Endothelial cell of hepatic sinusoid (primary cell): ENCODE measurements at regions not wholly inside any gene's neighbourhood (a gene's known extent, or its start where the extent isn't known, plus 50 kb on each side); places are given as distances from the start of the nearest gene placed in this dataset.
"Not testable (repeated sequence)": the region's sequence is repeated elsewhere in the genome, so short reads cannot be mapped to it uniquely, and the experiment has no call there.

Experiments
- in situ Hi-C: cut with HindIII; loops from 2 replicates; pipeline ENCODE4 v1.10.0; 2017; ENCODE audit warnings: low sequenced_read_pairs

DNA sequence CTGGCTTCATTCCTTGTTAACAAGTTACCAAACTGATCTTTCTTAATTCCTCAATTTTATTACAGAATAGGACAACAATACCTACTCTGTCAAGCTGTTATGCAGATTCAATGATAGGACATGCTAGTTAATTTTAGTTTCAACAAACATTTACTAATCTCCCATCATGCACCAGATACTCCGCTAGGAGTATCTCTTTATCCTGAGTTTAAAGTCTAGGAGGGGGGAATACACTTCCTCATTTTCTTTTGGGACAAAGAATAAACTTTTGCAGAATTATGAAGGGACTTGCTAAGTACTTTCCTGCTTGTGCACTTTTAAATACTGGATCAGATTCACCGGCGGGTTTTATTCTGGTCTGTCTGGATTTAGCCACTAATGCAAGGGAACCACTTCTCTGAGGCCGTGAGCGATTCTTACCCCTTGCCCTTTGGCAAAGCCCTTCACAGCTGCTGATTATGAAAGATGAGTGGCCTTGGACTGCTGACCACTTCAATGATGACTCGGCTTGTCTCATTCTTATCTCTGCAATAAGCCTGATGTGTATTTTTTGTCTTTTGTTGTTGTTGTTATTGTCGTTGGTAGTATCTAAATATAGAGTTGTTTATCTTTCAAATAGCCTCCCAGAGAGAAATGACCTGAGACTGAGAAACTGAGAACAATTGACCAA, 73.9 kb downstream of the RMI1 start:
- in situ Hi-C loops = loop anchor here (5.0 kb wide), 2 partner anchors 52 to 53 kb away; no protein-coding TSS in a partner anchor

DNA sequence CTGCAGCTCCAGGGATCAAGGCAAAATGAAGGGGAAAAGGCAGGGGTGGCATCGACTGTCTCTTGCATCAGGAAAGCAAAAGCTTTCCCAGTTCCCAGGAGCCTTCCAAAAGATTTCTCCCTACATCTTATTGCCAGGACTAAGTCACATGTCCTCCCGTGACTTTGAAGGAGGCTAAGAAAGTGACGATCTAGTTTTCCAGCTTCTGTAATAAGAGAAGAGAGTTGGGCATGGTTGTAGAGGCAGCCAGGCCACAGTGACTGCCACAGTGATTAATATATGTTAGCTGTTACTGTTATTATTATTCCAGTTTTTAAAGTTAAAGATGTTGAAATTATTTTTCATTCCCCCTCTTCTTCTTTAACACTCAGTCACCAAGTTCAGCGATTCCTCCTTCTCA, 77.1 kb downstream of the RMI1 start:
- in situ Hi-C loops = loop anchor here (5.0 kb wide), 2 partner anchors 50 to 55 kb away; no protein-coding TSS in a partner anchor

DNA sequence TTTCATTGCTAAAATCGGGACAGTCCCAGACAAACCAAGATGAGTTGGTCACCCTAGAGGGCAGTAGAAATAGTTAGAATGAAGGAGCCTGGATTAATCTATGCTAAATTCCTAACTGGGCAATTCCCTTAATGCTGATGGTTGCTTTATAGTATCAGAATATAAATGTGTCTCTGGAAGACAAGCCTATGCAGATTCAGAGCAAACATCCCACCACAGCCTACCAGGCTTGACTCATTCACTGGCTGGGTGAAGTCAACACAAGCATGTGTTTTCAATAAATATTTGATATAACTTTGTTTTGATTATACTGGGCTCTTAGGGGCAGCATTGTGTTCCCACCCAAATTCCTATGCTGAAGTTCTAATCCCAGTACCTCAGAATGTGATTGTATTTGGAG, 79.3 kb downstream of the RMI1 start:
- in situ Hi-C loops = loop anchor here (5.0 kb wide), 2 partner anchors 47 to 58 kb away; no protein-coding TSS in a partner anchor

DNA sequence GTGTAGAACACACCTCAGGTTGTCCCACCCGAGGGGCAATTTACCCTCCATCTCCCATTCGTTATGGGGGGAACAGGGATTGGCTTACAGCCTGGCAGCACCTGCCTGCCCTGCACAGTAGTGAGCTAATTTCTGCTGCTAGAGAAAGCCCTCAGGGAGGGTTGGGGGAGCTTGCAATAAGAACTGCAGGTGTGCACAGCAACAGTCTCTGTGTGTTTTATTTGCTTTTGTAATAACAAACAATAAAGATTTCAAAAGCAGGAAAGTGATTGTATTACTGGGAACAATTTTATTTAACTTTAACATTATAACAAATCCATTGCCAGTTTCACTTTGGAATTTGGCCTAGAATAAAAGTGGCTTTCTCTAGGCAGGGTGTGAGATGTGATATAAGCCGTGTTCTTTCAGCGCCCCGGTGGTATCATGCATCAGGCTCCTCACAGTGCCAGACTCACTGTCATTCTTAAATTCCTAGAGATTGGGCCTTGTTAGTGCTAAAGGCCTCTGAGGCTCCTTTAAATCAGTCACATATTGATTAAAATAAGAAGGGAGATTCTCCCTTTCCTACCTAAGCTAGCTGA, 81.1 kb downstream of the RMI1 start:
- in situ Hi-C loops = no loop called here

DNA sequence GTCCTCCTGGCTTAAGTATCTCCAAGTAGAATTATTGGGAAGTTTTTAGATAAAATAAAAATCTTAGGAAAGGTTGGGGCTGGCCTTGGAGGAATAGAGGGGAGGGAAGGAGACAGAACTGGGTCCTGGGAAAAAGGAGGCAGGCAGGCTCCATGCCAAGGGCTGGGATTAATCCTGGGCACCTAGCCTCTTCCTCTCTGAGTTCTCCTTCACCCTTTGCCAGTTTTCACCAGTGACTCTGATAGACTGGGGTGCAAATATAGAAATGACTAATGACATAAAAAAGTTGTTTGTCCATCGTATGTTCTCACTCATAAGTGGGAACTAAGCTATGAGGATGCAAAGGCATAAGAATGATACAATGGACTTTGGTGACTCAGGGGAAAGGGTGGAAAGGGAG, 81.9 kb downstream of the RMI1 start:
- in situ Hi-C loops = no loop called here

DNA sequence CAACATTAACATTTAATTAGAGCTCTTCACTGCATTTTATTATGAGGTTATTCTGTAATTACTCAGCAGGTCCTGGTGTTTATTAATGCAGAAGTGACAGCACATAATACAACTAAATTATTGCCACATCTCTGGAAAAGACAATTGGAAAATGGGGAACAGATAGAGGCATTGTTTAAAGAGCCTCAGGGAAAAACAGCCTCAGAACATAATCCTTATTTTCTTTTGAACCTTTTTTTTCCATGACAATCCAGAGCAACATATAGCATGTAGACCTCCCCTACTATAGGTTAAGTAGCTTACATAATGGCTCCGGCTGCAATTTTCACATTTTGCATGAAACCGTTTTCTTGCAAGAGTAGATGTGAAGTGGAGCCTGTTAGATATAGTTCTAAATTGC, 87.2 kb downstream of the RMI1 start:
- in situ Hi-C loops = no loop called here

DNA sequence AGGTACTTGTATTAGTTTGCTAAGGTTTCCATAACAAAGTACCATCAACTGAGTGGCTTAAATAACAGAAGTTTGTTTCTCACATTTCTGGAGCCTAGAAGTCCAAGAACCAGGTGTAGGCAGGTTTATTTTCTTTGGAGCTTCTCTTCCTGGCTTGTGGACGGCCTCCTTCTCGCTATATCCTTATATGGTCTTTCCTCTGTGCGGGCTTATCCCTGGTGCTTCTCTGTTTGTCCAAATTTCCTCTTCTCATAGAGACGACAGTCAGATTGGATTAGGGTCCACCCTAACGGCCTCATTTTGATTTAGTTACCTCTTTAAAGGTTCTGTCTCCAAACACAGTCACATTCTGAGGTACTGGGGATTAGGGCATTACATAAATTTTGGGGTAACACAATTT, 88.3 kb downstream of the RMI1 start:
- in situ Hi-C loops = no loop called here

DNA sequence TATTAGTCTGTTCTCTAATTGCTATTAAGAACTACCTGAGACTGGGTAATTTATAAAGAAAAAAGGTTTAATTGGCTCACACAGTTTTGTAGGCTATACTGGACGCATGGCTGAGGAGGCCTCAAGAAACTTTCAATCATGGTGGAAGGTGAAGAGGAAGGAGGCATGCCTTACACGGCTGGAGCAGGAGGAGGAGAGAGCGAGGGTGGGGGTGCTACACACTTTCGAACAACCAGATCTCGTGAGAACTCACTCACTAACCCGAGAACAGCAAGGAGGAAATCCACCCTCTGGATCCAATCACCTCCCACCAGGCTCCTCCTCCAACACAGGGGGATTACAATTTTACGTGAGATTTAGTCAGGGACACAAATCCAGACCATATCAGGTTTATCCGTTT, 90.0 kb downstream of the RMI1 start:
- in situ Hi-C loops = no loop called here

DNA sequence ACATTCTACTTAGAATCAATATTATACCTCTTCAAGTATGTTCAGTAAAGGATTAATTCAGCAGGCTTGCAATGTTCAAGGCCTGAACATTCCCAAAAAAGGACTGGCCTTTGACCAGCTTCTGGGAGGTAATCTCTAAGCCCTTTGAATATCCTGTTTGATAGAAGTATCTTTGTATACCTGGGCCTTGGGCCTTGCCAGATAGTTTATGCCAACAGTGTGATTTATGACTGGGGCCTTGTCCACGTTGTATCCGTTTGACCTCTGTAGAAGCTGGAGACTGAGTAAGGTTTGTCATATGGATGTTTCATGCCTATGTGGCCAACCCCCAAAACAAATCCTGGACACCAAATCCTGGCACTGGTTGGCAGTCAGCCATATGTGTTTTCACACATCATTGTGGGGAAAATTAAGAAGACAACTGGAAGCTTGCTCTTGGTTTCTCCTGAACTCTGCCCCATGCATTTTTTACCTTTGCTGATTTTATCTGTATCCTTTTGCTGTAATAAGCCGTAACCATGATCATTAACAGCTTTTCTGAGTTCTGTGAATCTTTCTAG, 92.1 kb downstream of the RMI1 start:
- in situ Hi-C loops = no loop called here

DNA sequence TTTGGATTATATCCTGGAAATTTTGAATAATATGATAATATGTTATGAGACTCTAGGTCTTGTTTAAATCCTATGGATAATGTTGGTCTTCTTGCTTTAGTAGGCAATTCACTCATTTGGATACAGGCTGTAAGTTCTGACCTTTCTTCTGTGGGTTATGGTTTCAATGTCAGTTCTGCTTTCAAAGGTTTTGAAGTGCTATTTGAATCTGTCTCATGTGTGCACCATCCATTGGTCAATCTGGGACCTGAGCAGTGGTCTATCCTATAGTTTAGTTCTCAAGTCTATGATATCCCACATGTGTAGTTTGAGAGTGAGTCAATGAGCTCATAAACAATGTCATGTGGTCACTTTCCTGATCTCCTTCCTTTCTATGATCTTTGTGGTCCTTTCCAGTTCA, 94.4 kb downstream of the RMI1 start:
- in situ Hi-C loops = no loop called here

DNA sequence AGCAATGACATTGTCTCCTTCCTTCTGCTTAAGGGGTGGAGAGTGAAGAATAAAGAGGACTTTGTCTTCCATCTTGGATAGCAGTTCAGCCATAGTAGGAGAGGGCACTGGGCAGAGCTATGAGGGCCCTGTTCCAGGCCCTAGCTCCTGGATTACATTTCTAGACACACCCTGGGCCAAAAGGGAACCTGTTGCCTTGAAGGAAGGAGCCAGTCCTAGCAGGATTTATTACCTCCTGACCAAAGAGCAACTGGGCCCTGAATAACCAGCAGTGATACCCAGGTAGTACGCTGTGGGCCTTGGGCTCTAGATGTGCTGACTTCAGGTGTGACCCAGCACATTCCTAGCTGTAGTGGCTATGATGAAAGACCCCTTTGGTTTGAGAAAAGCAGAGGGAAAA, 95.8 kb downstream of the RMI1 start:
- in situ Hi-C loops = no loop called here

DNA sequence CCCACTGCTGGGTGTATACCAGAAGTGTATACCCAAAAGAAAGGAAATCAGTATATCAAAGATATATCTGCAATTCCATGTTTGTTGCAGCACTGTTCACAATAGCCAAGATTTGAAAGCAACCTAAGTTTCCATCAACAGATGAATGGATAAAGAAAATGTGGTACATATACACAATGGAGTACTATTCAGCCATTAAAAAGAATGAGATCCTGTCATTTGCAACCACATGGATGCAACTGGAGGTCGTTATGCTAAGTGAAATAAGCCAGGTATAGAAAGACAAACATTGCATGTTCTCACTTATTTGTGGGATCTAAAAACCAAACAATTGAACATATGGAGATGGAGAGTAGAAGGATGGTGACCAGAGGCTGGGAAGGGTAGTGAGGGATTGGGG, 97.2 kb downstream of the RMI1 start:
- in situ Hi-C loops = not testable (repeated sequence)

DNA sequence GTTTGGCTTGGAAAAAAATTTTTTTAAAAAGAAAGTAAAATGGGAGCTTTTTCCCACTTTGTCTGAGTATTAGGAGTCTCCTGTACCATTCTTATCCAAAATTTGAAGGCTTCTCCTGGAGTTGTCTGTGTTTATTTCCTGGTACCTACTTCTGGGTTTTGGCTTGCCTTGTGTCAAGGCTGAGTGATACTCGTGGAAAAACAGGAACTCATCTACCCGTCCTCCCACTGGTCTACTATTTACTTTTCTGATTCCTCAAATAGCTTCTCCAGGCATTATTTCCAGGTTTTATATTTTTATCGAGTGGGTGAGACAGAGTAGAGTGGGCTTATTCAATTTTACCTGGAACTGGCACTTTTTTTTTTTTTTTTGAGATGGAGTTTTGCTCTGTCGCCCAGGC, 99.4 kb downstream of the RMI1 start:
- in situ Hi-C loops = no loop called here

DNA sequence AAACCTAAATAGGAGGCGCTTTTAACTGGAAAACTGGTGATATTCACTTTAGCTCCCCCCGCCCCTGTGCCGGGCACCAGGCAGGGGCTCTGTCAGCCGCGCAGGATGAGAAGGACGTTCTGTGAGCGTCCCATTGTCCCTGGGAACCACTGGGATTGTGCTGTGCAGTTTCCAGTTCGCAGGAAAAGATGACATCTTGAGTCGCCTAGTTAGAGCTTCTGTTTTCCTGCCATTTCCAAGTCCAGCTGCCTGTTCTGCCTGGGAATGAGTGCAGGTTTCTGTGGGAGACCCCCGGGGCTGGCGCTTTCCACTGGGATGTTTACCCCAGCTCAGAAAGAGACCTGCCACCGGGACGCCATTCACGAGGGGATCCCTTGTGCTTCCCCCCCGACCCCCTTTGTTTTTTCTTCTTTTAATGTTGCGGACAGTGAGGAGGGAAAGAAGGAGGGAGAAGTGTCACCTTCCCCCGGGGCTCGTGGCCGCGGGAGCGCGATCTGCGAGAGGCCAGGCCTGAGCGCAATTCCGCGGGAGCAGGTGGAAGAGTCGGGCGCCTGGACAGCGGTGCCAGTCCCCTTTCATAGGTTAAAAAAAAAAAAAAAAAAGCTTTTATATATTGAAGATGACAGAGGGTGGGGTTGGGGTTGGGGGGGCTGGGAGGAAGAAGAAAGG, 121.5 kb downstream of the RMI1 start:
- in situ Hi-C loops = no loop called here

DNA sequence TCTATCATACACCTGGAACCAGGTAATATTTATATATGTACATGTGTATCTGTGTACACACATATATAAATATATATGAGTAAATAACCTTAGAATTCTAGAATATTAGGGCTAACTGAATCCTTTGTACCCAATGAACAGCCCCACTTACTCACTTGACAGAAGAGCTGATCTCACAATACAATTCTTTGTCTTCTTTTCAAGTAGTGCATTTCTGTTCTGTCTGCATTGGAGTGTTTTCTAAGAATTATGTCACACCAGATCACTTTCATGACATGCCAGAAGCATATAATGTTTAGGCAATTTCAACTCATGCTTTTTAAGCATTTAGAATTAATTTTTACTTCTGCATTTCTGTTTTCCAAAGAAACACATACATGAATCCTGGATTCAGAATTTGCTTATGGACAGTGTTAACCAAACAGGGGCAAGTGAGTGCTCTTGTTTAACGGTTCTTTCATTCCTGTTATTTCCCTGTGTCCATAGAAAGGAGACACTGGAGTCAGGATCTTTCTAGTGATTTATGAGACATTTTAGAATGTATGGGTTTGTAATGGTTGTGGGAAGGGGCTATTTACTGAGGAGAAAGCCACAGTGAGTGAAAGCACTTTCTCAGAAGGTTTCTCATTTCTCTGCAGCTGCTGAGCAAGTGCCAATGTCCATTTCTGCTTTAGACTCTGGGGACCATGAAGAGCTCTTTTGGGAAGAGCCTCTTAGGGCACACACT, 123.2 kb downstream of the RMI1 start:
- in situ Hi-C loops = no loop called here

DNA sequence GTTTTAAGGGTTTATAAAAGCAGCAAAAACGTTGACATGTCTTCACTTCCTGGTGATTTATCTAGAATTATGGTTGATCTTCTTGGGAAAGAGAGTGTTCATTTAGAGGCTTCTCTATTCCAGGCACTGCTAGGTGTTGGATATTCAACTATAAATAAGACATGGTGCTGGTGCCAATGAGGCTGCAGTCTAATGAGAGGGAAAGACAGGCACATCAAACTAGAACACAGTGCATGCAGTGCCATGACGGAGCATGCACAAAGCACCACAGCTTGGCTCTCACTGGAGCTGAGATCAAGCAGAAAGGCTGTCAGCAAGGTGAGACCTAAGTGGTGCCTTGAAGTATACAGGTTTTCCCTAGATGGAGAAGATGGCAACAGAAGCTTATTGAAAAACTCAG, 126.5 kb downstream of the RMI1 start:
- in situ Hi-C loops = loop anchor here (5.0 kb wide), 1 partner anchor 50 kb away; no protein-coding TSS in a partner anchor

DNA sequence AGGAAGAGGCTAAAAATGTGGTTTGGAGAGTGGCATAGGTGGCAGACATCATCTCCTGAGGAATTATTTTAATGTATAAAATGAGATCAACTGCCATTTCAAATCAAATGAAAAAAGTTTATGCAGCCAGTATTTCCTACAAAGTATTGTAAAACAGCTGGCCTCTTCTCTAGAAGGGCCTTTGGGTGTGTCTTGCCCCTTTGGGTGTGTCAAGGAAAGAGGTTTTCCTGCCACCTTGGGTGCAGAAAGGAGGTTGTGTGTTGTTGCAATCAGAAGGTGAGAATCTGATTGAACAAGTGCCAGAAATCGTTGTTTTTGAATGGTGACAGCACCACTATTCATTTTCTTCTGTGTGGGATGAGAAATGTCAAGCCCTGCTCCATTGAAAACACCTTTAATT, 127.4 kb downstream of the RMI1 start:
- in situ Hi-C loops = loop anchor here (5.0 kb wide), 1 partner anchor 51 kb away; no protein-coding TSS in a partner anchor

DNA sequence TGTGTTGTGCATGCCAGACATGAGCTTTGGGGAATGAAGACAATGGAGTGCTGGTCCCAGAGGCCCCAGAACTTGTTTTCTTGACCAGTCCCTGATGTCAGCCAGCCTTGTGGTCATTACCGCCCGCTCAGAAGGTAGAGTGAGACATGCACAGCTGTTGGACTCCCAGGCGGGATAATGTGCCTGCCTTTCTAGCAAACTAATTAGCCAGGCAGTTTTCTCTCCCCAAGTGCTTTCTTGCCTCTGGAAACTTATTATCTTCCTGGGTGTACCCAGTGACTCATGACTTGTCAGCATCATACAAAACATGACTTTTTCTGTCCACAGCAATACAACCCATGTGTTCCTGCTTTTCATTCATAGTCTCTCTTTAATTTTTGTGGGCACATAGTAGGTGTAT, 131.1 kb downstream of the RMI1 start:
- in situ Hi-C loops = no loop called here

DNA sequence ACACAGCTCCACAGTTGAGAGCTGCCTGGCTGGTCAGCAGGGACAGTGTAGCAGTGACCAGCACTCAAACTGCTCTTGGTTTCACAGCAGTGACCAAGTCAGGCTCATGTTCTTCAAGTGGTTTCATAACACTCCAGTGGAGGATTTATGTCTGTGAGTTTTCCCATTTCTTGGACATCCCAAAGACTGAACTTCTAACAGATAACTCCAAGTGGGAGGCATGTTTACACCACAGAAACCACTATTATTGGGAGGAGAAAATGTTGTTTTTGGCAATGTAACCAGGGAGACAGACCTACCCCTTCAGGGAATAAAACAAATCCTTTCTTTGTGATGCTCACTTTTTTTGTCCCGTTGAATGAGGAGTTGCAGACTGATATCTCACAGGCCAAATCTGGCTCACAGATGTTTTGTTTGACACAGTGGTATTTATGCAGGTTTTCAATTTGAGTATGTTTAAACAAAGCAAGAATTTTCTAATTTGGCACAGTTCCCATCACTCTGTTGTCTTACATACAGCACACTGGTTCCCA, 141.5 kb downstream of the RMI1 start:
- in situ Hi-C loops = no loop called here

DNA sequence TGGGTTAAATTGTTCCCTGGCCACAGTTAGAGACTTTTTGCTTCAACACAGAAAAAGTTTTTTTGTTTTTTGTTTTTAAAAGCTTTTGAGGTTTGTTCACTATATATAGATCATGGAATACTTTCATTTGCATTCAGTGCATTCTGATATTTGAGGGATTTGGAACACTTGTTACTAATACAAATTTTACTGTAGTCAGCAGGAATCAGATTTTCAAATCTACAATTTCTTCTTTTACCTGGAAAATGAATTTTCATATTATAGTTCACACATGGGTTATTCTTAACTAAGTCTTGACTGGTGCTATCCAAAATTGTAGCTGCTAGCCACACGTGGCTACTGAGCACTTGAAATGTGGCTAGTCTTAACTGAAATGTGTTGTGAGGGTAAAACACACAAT, 142.0 kb downstream of the RMI1 start:
- in situ Hi-C loops = no loop called here
